PC-3 (cell line): ENCODE measurements at regions not wholly inside any gene's neighbourhood (a gene's known extent, or its start where the extent isn't known, plus 50 kb on each side); places are given as distances from the start of the nearest gene placed in this dataset.

Source experiments
- ATAC-seq: fragments of 200-7000 bp; cut with Tn5 transposase; 2 replicates; pipeline ENCODE4 v1.9.1; 2020; ENCODE audit warnings: mild to moderate bottlenecking, moderate library complexity
- BruUV-seq: library from RNA; stranded (reverse); fragments of 400-500 nt; replicated peaks from 2 replicates; lab custom pipeline; 2021; lab: Mats Ljungman, UMichigan
- CTCF ChIA-PET: fragments of 300-600 bp; sonication (Branson Sonifier 250); formaldehyde crosslinking; loops from one replicate; lab custom pipeline; 2022; ENCODE audit warnings: antibody characterized with exemption; lab: Charles Lee
- POLR2A ChIA-PET: fragments of 300-600 bp; sonication (Branson Sonifier 250); formaldehyde crosslinking; loops from one replicate; lab custom pipeline; 2022; ENCODE audit warnings: antibody characterized with exemption; ENCODE audit not compliant: unreplicated experiment; lab: Charles Lee
- DNase-seq: peaks from one replicate; pipeline ENCODE4 v3.0.0-alpha.2; 2015
- H2AFZ ChIP-seq: fragments of 300-600 bp; sonication (generic); 2 replicates; pipeline ENCODE4 v1.6.0; 2016; ENCODE audit warnings: antibody characterized with exemption, low read length
- H3F3A ChIP-seq: fragments of 300-600 bp; sonication (generic); one replicate; pipeline ENCODE4 v1.6.0; 2017; ENCODE audit warnings: antibody characterized with exemption, low read length, control low read depth, mild to moderate bottlenecking; ENCODE audit not compliant: unreplicated experiment
- H3K27ac ChIP-seq: fragments of 300-600 bp; sonication (generic); 2 replicates; pipeline ENCODE4 v1.5.1; 2016; ENCODE audit warnings: mild to moderate bottlenecking, low read length
- H3K27me3 ChIP-seq: fragments of 300-600 bp; sonication (generic); 2 replicates; pipeline ENCODE4 v1.6.1; 2016; ENCODE audit warnings: low read length, mixed read lengths
- H3K36me3 ChIP-seq: fragments of 300-600 bp; sonication (generic); 2 replicates; pipeline ENCODE4 v1.6.1; 2016; ENCODE audit warnings: low read depth, mixed run types, low read length, mixed read lengths
- H3K4me1 ChIP-seq: fragments of 300-600 bp; sonication (generic); 2 replicates; pipeline ENCODE4 v1.5.1; 2016; ENCODE audit warnings: low read length; ENCODE audit not compliant: insufficient read depth
- H3K4me2 ChIP-seq: fragments of 300-600 bp; sonication (generic); 2 replicates; pipeline ENCODE4 v1.6.0; 2016; ENCODE audit warnings: low read length
- H3K4me3 ChIP-seq: fragments of 300-600 bp; sonication (generic); 2 replicates; pipeline ENCODE4 v1.5.1; 2016; ENCODE audit warnings: mild to moderate bottlenecking, low read length, mixed read lengths
- H3K79me2 ChIP-seq: fragments of 300-600 bp; sonication (generic); 2 replicates; pipeline ENCODE4 v1.6.1; 2017; ENCODE audit warnings: low read length, mixed read lengths
- H3K9ac ChIP-seq: fragments of 300-600 bp; sonication (generic); 2 replicates; pipeline ENCODE4 v1.6.0; 2016; ENCODE audit warnings: mild to moderate bottlenecking, low read length
- H3K9me2 ChIP-seq: fragments of 300-600 bp; sonication (generic); replicated peaks from 2 replicates; pipeline ENCODE4 v1.6.1; 2016; ENCODE audit warnings: mixed run types, low read length, mixed read lengths
- H3K9me3 ChIP-seq: fragments of 300-600 bp; sonication (generic); 2 replicates; pipeline ENCODE4 v1.6.1; 2016; ENCODE audit warnings: low read length, mixed read lengths
- H4K20me1 ChIP-seq: fragments of 300-600 bp; sonication (generic); 2 replicates; pipeline ENCODE4 v1.6.1; 2016; ENCODE audit warnings: low read length, mixed read lengths
- EZH2 ChIP-seq: fragments of 300-600 bp; sonication (generic); IDR thresholded peaks from one replicate; pipeline ENCODE4 v1.6.1; 2017; ENCODE audit warnings: antibody characterized with exemption, mild to moderate bottlenecking, low read length; ENCODE audit not compliant: unreplicated experiment
- EZH2phosphoT487 ChIP-seq: fragments of 300-600 bp; sonication (generic); IDR thresholded peaks from 2 replicates; pipeline ENCODE4 v1.6.1; 2018; ENCODE audit warnings: mild to moderate bottlenecking, antibody characterized with exemption, low read length, borderline replicate concordance
- intact Hi-C: fragments of 100-400 bp; cut with micrococcal nuclease; formaldehyde crosslinking; loops from 2 replicates; pipeline ENCODE4 v1.9.0; 2023
- TF ChIP-seq, protein P1 (sequence below): fragments of 300-600 bp; sonication (generic); conservative IDR thresholded peaks from 2 replicates; pipeline ENCODE4 v1.5.1; 2017; ENCODE audit warnings: antibody characterized with exemption, low read depth, mild to moderate bottlenecking, low read length

DNA sequence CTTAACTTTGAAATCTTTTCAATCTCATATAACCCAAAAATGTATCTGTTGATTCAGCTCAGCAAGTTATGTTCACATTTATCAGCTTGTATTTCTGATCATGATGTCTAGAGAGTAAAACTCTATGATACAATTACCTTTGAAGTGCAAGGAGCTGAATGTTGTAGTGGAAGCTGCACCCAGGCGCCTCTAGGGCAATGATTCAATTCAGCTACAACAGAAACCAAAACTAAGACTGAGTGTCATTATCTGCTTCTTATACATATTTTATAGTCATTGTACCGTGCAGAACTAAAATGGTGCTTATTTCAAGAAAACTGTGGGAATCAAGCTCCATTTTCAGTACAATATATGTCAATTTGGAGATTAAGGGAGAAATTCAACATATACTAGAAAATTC, 1237.5 kb downstream of the ZPLD1 start:
- H3K36me3 ChIP-seq, result no peaks in the 10 kb centered on the region
- H3K9me2 ChIP-seq, result no peaks in the 10 kb centered on the region
- H3F3A ChIP-seq, result no peaks in the 10 kb centered on the region
- H3K4me3 ChIP-seq, result no peak overlapping the region
- no TSS peak for BruUV-seq
- DNase-seq (no peak), ATAC-seq (no peak)
- H3K4me1 ChIP-seq, result no peaks in the 10 kb centered on the region
- no peak for TF ChIP-seq EZH2phosphoT487
- TF ChIP-seq EZH2, result no peak
- TF ChIP-seq, protein P1, sequence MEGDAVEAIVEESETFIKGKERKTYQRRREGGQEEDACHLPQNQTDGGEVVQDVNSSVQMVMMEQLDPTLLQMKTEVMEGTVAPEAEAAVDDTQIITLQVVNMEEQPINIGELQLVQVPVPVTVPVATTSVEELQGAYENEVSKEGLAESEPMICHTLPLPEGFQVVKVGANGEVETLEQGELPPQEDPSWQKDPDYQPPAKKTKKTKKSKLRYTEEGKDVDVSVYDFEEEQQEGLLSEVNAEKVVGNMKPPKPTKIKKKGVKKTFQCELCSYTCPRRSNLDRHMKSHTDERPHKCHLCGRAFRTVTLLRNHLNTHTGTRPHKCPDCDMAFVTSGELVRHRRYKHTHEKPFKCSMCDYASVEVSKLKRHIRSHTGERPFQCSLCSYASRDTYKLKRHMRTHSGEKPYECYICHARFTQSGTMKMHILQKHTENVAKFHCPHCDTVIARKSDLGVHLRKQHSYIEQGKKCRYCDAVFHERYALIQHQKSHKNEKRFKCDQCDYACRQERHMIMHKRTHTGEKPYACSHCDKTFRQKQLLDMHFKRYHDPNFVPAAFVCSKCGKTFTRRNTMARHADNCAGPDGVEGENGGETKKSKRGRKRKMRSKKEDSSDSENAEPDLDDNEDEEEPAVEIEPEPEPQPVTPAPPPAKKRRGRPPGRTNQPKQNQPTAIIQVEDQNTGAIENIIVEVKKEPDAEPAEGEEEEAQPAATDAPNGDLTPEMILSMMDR, result no peak
- no peaks in the 10 kb centered on the region for H3K9me3 ChIP-seq
- ChIA-PET CTCF (no interaction called here), POLR2A (no interaction called here)
- no peak overlapping the region for H2AFZ ChIP-seq
- no peaks in the 10 kb centered on the region for H3K27me3 ChIP-seq
- H4K20me1 ChIP-seq, result no peaks in the 10 kb centered on the region
- no peak overlapping the region for H3K27ac ChIP-seq
- H3K9ac ChIP-seq, result no peak overlapping the region
- no peak overlapping the region for H3K4me2 ChIP-seq
- H3K79me2 ChIP-seq, result no peaks in the 10 kb centered on the region
- intact Hi-C loops, result loop anchor here (10.0 kb wide), 1 partner anchor 312 kb away; no protein-coding TSS in a partner anchor

DNA sequence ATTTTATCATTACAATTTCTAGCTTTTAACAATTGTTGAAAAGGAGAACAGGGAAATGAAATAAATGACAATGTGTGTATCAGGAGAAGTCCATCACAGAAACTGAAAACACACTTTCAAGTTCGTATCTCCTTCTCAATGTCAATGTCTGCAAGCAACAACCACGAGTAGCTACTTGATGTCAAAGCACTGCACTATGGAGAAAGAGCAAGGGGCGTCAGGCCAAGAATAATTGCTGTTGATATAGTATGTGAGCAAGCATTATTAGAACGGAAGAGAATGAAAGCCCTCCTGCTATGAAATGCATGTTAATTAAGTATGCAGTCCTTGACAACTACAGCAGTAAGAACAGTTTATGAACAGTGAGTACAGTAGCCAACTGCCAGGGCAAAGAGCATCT, 1250.1 kb downstream of the ZPLD1 start:
- H3K79me2 ChIP-seq, result no peaks in the 10 kb centered on the region
- H3K9me3 ChIP-seq, result no peaks in the 10 kb centered on the region
- no TSS peak for BruUV-seq
- H3K4me2 ChIP-seq, result no peak overlapping the region
- CTCF ChIA-PET, result no interaction called here
- no peak overlapping the region for H3K9ac ChIP-seq
- ATAC-seq (no peak), DNase-seq (no peak)
- no peaks in the 10 kb centered on the region for H3K27me3 ChIP-seq
- no peaks in the 10 kb centered on the region for H4K20me1 ChIP-seq
- H3K36me3 ChIP-seq, result no peaks in the 10 kb centered on the region
- H3F3A ChIP-seq, result no peaks in the 10 kb centered on the region
- H3K9me2 ChIP-seq, result no peaks in the 10 kb centered on the region
- intact Hi-C loops, result loop anchor here (5.0 kb wide), 1 partner anchor 968 kb away; no protein-coding TSS in a partner anchor
- no peak overlapping the region for H3K27ac ChIP-seq
- no peak overlapping the region for H3K4me3 ChIP-seq
- H3K4me1 ChIP-seq, result no peaks in the 10 kb centered on the region
- TF ChIP-seq EZH2 (no peak), EZH2phosphoT487 (no peak)
- TF ChIP-seq, protein P1, result no peak
- H2AFZ ChIP-seq, result no peak overlapping the region
- POLR2A ChIA-PET, result no interaction called here

DNA sequence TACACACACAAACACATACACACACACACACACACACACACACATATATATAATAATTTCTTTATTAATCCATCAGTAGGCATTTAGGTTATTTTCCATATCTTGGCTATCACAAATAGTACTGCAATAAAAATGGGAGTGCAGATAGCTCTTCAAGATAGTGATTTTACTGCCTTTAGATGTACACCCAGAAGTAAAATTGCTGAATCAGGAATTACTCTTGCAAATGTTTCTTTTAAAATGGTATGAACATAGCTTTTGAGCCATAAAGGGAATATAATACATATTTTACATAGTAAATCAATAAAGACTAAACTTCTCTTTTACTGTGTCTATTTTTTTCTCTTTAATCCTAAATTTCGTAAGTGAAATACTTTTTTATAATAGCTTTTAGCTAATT, 1251.1 kb downstream of the ZPLD1 start:
- ChIA-PET CTCF (no interaction called here), POLR2A (no interaction called here)
- Histone ChIP-seq H3F3A (no peaks in the 10 kb centered on the region), H3K9ac (no peak overlapping the region), H4K20me1 (no peaks in the 10 kb centered on the region), H3K4me3 (no peak overlapping the region), H3K9me2 (no peaks in the 10 kb centered on the region), H3K4me2 (no peak overlapping the region), H3K27ac (no peak overlapping the region), H3K27me3 (no peaks in the 10 kb centered on the region), H3K4me1 (no peaks in the 10 kb centered on the region), H3K79me2 (no peaks in the 10 kb centered on the region), H2AFZ (no peak overlapping the region), H3K36me3 (no peaks in the 10 kb centered on the region), H3K9me3 (no peaks in the 10 kb centered on the region)
- no TSS peak for BruUV-seq
- no peak for ATAC-seq
- no peak for DNase-seq
- no peak for TF ChIP-seq EZH2
- intact Hi-C loops, result loop anchor here (5.0 kb wide), 1 partner anchor 969 kb away; no protein-coding TSS in a partner anchor
